ENCODE measurements at regions not wholly inside any gene's neighbourhood (a gene's known extent, or its start where the extent isn't known, plus 50 kb on each side); places are given as distances from the start of the nearest gene placed in this dataset.

- no peak overlapping the region for H3K4me3 ChIP-seq
- no peaks in the 10 kb centered on the region for H3K27me3 ChIP-seq (ENCODE audit: low read depth)
- no peak for ATAC-seq
- no peaks in the 10 kb centered on the region for H3K4me1 ChIP-seq
- intact Hi-C loops (cut with DNase I), result no loop called here
- no peaks in the 10 kb centered on the region for H3K9me3 ChIP-seq
- no peak overlapping the region for H3K27ac ChIP-seq
- no peaks in the 10 kb centered on the region for H3K36me3 ChIP-seq
- TF ChIP-seq CTCF (IDR thresholded peaks at IDR 0.05), result no peak
- DNase-seq, result no peak
Observed at GRCh38 chr1:194176212-194176611, 989.8 kb upstream of the B3GALT2 start.

- ATAC-seq, result no peak
- no peak for TF ChIP-seq CTCF (IDR thresholded peaks at IDR 0.05)
- Histone ChIP-seq H3K27ac (no peak overlapping the region), H3K4me3 (no peak overlapping the region), H3K36me3 (no peaks in the 10 kb centered on the region), H3K9me3 (no peaks in the 10 kb centered on the region), H3K4me1 (no peaks in the 10 kb centered on the region), H3K27me3 (ENCODE audit: low read depth) (no peaks in the 10 kb centered on the region)
- DNase-seq, result no peak
- intact Hi-C loops (cut with DNase I), result no loop called here
Observed at GRCh38 chr1:194175251-194175650, 988.8 kb upstream of the B3GALT2 start.

- Histone ChIP-seq H3K4me1 (no peaks in the 10 kb centered on the region), H3K9me3 (no peaks in the 10 kb centered on the region), H3K36me3 (no peaks in the 10 kb centered on the region), H3K27me3 (ENCODE audit: low read depth) (no peaks in the 10 kb centered on the region), H3K27ac (no peak overlapping the region), H3K4me3 (no peak overlapping the region)
- no peak for TF ChIP-seq CTCF (IDR thresholded peaks at IDR 0.05)
- DNase-seq, result no peak
- intact Hi-C loops (cut with DNase I), result no loop called here
- ATAC-seq, result no peak
Observed at GRCh38 chr1:194174528-194174927, 988.1 kb upstream of the B3GALT2 start.

- no peak for ATAC-seq
- TF ChIP-seq CTCF (IDR thresholded peaks at IDR 0.05), result no peak
- Histone ChIP-seq H3K27ac (no peak overlapping the region), H3K4me3 (no peak overlapping the region), H3K4me1 (no peaks in the 10 kb centered on the region), H3K36me3 (no peaks in the 10 kb centered on the region), H3K9me3 (no peaks in the 10 kb centered on the region), H3K27me3 (ENCODE audit: low read depth) (no peaks in the 10 kb centered on the region)
- DNase-seq, result no peak
- intact Hi-C loops (cut with DNase I), result no loop called here
Observed at GRCh38 chr1:194171596-194171995, 985.2 kb upstream of the B3GALT2 start.

GRCh38 chr1:194167956-194168640 is 981.7 kb upstream of the B3GALT2 start:
- no peak for TF ChIP-seq CTCF (IDR thresholded peaks at IDR 0.05)
- Histone ChIP-seq H3K27me3 (ENCODE audit: low read depth) (no peaks in the 10 kb centered on the region), H3K27ac (no peak overlapping the region), H3K4me1 (no peaks in the 10 kb centered on the region), H3K36me3 (no peaks in the 10 kb centered on the region), H3K9me3 (no peaks in the 10 kb centered on the region), H3K4me3 (no peak overlapping the region)
- intact Hi-C loops (cut with DNase I), result no loop called here
- ATAC-seq, result no peak
- DNase-seq, result no peak
